Sigmoid colon (tissue), 4 donors: ENCODE measurements at regions not wholly inside any gene's neighbourhood (a gene's known extent, or its start where the extent isn't known, plus 50 kb on each side); places are given as distances from the start of the nearest gene placed in this dataset.
"Not testable (repeated sequence)": the region's sequence is repeated elsewhere in the genome, so short reads cannot be mapped to it uniquely, and the experiment has no call there.

Experiments used
- POLR2A ChIP-seq, 2 donors: fragments of 450-650 bp; IDR thresholded peaks; one replicate each; pipeline ENCODE4 v1.6.1; 2016; ENCODE audit warnings: antibody characterized with exemption in 2 of 2, mild to moderate bottlenecking in 2 of 2, moderate library complexity in 2 of 2
- POLR2AphosphoS5 ChIP-seq, 4 donors: sonication (generic); formaldehyde crosslinking; IDR thresholded peaks; one replicate each; pipeline ENCODE4 v1.6.1; 2017; ENCODE audit warnings: antibody characterized with exemption in 4 of 4
- TF ChIP-seq, protein P1 (sequence below), 4 experiments: fragments of 450-650 bp in 3 of 4; fragments of 200-600 bp in 1 of 4; IDR thresholded peaks; one replicate each; pipeline ENCODE4 v1.5.1; 2016 to 2019; ENCODE audit warnings: antibody characterized with exemption in 4 of 4, mild to moderate bottlenecking in 3 of 4, moderate library complexity in 2 of 4

DNA sequence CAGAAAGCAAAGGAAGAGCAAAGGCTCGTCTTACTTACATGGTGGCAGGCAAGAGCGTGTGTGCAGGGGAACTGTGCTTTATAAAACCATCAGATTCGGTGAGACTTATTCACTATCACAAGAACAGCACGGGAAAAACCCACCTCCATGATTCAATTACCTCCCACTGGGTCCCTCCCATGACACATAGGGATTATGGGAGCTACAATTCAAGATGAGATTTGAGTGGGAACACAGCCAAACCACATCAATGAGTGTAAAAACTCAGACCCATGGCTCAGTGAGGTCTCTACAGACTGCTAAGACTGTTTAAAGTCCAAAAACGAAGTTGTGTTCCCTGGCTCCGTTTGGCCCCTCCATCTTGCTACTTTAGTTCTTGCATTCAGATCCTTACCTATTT is 79.2 kb upstream of the MINDY3 start:
- TF ChIP-seq POLR2AphosphoS5, POLR2A (IDR thresholded peaks at IDR 0.05): not testable (repeated sequence)
- TF ChIP-seq, protein P1, sequence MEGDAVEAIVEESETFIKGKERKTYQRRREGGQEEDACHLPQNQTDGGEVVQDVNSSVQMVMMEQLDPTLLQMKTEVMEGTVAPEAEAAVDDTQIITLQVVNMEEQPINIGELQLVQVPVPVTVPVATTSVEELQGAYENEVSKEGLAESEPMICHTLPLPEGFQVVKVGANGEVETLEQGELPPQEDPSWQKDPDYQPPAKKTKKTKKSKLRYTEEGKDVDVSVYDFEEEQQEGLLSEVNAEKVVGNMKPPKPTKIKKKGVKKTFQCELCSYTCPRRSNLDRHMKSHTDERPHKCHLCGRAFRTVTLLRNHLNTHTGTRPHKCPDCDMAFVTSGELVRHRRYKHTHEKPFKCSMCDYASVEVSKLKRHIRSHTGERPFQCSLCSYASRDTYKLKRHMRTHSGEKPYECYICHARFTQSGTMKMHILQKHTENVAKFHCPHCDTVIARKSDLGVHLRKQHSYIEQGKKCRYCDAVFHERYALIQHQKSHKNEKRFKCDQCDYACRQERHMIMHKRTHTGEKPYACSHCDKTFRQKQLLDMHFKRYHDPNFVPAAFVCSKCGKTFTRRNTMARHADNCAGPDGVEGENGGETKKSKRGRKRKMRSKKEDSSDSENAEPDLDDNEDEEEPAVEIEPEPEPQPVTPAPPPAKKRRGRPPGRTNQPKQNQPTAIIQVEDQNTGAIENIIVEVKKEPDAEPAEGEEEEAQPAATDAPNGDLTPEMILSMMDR (IDR thresholded peaks at IDR 0.05) = not testable (repeated sequence)
